GM12873 (cell line): ENCODE measurements at regions not wholly inside any gene's neighbourhood (a gene's known extent, or its start where the extent isn't known, plus 50 kb on each side); places are given as distances from the start of the nearest gene placed in this dataset.

Experiments used
- CTCF ChIP-seq: IDR thresholded peaks from 2 replicates; pipeline ENCODE4 v1.5.1; 2012; ENCODE audit warnings: low read depth, mild to moderate bottlenecking, moderate library complexity, low read length, control low read depth; ENCODE audit not compliant: insufficient read depth; ENCODE audit errors: missing control alignments

- no peak for TF ChIP-seq CTCF
Measured at GRCh38 chr6:23797041-23797440, 329.0 kb upstream of the NRSN1 start.

GRCh38 chr6:23823421-23823820 lies 302.6 kb upstream of the NRSN1 start:
- no peak for TF ChIP-seq CTCF

GRCh38 chr6:23826572-23826971 lies 299.4 kb upstream of the NRSN1 start:
- TF ChIP-seq CTCF, result no peak

- TF ChIP-seq CTCF, result no peak
Measured at GRCh38 chr6:23828861-23829260, 297.2 kb upstream of the NRSN1 start.

GRCh38 chr6:23841116-23841515 lies 284.9 kb upstream of the NRSN1 start:
- TF ChIP-seq CTCF, result no peak

GRCh38 chr6:23842760-23843159 lies 283.3 kb upstream of the NRSN1 start:
- no peak for TF ChIP-seq CTCF

GRCh38 chr6:23851522-23851921 lies 274.5 kb upstream of the NRSN1 start:
- no peak for TF ChIP-seq CTCF
